ENCODE measurements at regions not wholly inside any gene's neighbourhood (a gene's known extent, or its start where the extent isn't known, plus 50 kb on each side); places are given as distances from the start of the nearest gene placed in this dataset.

DNA sequence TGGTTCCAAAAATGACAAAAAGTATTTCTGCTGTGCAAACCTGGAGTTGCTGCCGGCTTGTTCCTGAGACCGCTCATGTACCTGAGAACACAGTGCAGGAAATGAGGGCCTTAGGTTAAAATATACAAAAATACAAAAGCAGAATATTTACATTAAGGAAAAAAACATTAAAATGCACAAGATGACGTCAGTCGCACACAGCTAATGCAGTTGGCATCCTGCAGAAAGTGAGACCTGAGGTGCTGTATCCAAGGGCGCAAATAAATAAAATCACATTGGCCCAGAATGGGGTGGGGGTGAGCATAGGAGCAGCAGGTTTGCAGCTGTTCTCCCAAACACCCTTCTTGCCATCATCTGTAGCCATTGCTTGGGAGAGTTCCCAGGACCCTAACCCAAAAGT, 310.6 kb upstream of the BTBD3 start:
- Histone ChIP-seq H3K36me3 (ENCODE audit: insufficient read depth) (no peaks in the 10 kb centered on the region), H3K4me3 (no peak overlapping the region), H3K4me2 (no peak overlapping the region), H3K4me1 (ENCODE audit: insufficient read depth) (no peaks in the 10 kb centered on the region), H2AFZ (no peak overlapping the region), H3K79me2 (replicated peaks; ENCODE audit: insufficient read depth) (no peaks in the 10 kb centered on the region), H4K20me1 (replicated peaks; ENCODE audit: insufficient read depth) (no peaks in the 10 kb centered on the region), H3K27ac (ENCODE audit: low read depth) (no peak overlapping the region), H3K27me3 (ENCODE audit: insufficient read depth) (no peaks in the 10 kb centered on the region), H3K9me2 (ENCODE audit: insufficient read depth) (peaks cover 9% of the 10 kb centered on the region; the same call in 1 of the 2 replicates), H3F3A (replicated peaks; ENCODE audit: low read depth) (no peaks in the 10 kb centered on the region)
- H3K9me3 Mint-ChIP-seq: 0 out of 3 replicates have a peak, but pooled peaks cover 2% of the 10 kb centered on the region
- TF ChIP-seq JUNB (IDR thresholded peaks at IDR 0.05; ENCODE audit: unreplicated experiment) (no peak), CREB1 (CRISPR knock-in tag; IDR thresholded peaks at IDR 0.05; ENCODE audit: low read depth) (no peak), ZNF331 (CRISPR knock-in tag; IDR thresholded peaks at IDR 0.05; ENCODE audit: low read depth) (no peak), EZH2phosphoT487 (IDR thresholded peaks at IDR 0.05; ENCODE audit: unreplicated experiment) (no peak), ZNF114 (CRISPR knock-in tag; IDR thresholded peaks at IDR 0.05) (no peak), EZH2 (IDR thresholded peaks at IDR 0.05; ENCODE audit: low read depth, unreplicated experiment) (no peak)
- TF ChIP-seq, protein P1, sequence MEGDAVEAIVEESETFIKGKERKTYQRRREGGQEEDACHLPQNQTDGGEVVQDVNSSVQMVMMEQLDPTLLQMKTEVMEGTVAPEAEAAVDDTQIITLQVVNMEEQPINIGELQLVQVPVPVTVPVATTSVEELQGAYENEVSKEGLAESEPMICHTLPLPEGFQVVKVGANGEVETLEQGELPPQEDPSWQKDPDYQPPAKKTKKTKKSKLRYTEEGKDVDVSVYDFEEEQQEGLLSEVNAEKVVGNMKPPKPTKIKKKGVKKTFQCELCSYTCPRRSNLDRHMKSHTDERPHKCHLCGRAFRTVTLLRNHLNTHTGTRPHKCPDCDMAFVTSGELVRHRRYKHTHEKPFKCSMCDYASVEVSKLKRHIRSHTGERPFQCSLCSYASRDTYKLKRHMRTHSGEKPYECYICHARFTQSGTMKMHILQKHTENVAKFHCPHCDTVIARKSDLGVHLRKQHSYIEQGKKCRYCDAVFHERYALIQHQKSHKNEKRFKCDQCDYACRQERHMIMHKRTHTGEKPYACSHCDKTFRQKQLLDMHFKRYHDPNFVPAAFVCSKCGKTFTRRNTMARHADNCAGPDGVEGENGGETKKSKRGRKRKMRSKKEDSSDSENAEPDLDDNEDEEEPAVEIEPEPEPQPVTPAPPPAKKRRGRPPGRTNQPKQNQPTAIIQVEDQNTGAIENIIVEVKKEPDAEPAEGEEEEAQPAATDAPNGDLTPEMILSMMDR (conservative IDR thresholded peaks at IDR 0.05; ENCODE audit: low read depth in 2 of 2): no peak
- TF ChIP-seq, protein P2, sequence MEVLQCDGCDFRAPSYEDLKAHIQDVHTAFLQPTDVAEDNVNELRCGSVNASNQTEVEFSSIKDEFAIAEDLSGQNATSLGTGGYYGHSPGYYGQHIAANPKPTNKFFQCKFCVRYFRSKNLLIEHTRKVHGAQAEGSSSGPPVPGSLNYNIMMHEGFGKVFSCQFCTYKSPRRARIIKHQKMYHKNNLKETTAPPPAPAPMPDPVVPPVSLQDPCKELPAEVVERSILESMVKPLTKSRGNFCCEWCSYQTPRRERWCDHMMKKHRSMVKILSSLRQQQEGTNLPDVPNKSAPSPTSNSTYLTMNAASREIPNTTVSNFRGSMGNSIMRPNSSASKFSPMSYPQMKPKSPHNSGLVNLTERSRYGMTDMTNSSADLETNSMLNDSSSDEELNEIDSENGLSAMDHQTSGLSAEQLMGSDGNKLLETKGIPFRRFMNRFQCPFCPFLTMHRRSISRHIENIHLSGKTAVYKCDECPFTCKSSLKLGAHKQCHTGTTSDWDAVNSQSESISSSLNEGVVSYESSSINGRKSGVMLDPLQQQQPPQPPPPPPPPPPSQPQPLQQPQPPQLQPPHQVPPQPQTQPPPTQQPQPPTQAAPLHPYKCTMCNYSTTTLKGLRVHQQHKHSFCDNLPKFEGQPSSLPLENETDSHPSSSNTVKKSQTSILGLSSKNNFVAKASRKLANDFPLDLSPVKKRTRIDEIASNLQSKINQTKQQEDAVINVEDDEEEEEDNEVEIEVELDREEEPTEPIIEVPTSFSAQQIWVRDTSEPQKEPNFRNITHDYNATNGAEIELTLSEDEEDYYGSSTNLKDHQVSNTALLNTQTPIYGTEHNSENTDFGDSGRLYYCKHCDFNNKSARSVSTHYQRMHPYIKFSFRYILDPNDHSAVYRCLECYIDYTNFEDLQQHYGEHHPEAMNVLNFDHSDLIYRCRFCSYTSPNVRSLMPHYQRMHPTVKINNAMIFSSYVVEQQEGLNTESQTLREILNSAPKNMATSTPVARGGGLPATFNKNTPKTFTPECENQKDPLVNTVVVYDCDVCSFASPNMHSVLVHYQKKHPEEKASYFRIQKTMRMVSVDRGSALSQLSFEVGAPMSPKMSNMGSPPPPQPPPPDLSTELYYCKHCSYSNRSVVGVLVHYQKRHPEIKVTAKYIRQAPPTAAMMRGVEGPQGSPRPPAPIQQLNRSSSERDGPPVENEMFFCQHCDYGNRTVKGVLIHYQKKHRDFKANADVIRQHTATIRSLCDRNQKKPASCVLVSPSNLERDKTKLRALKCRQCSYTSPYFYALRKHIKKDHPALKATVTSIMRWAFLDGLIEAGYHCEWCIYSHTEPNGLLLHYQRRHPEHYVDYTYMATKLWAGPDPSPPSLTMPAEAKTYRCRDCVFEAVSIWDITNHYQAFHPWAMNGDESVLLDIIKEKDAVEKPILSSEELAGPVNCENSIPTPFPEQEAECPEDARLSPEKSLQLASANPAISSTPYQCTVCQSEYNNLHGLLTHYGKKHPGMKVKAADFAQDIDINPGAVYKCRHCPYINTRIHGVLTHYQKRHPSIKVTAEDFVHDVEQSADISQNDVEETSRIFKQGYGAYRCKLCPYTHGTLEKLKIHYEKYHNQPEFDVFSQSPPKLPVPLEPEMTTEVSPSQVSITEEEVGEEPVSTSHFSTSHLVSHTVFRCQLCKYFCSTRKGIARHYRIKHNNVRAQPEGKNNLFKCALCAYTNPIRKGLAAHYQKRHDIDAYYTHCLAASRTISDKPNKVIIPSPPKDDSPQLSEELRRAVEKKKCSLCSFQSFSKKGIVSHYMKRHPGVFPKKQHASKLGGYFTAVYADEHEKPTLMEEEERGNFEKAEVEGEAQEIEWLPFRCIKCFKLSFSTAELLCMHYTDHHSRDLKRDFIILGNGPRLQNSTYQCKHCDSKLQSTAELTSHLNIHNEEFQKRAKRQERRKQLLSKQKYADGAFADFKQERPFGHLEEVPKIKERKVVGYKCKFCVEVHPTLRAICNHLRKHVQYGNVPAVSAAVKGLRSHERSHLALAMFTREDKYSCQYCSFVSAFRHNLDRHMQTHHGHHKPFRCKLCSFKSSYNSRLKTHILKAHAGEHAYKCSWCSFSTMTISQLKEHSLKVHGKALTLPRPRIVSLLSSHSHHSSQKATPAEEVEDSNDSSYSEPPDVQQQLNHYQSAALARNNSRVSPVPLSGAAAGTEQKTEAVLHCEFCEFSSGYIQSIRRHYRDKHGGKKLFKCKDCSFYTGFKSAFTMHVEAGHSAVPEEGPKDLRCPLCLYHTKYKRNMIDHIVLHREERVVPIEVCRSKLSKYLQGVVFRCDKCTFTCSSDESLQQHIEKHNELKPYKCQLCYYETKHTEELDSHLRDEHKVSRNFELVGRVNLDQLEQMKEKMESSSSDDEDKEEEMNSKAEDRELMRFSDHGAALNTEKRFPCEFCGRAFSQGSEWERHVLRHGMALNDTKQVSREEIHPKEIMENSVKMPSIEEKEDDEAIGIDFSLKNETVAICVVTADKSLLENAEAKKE (CRISPR knock-in tag; IDR thresholded peaks at IDR 0.05): no peak
- no peak overlapping the region for H3K4me3 Mint-ChIP-seq
- ATAC-seq: no peak
- DNase-seq (ENCODE audit: low spot score): no peak
- no peak overlapping the region for H3K27ac Mint-ChIP-seq
- H3K36me3 Mint-ChIP-seq (ENCODE audit: low read depth): no peaks in the 10 kb centered on the region
- H3K27me3 Mint-ChIP-seq (ENCODE audit: insufficient read depth, low read depth, poor library complexity): peaks cover 6% of the 10 kb centered on the region
- H3K4me1 Mint-ChIP-seq: no peaks in the 10 kb centered on the region

Data from GM23338 (cell line).